HG03066 (cell line): ENCODE measurements at regions not wholly inside any gene's neighbourhood (a gene's known extent, or its start where the extent isn't known, plus 50 kb on each side); places are given as distances from the start of the nearest gene placed in this dataset.
"Not testable (repeated sequence)": the region's sequence is repeated elsewhere in the genome, so short reads cannot be mapped to it uniquely, and the experiment has no call there.

ENCODE experiments used
- ATAC-seq: cut with Tn5 transposase; IDR thresholded peaks from one replicate; pipeline ENCODE4 v1.9.1; 2021; ENCODE audit warnings: low read depth; ENCODE audit not compliant: unreplicated experiment

- ATAC-seq: no peak
Observed at GRCh38 chr1:96598416-96599168, 123.0 kb upstream of the PTBP2 start.

GRCh38 chr1:96604620-96605019 is 117.0 kb upstream of the PTBP2 start:
- ATAC-seq: not testable (repeated sequence)

DNA sequence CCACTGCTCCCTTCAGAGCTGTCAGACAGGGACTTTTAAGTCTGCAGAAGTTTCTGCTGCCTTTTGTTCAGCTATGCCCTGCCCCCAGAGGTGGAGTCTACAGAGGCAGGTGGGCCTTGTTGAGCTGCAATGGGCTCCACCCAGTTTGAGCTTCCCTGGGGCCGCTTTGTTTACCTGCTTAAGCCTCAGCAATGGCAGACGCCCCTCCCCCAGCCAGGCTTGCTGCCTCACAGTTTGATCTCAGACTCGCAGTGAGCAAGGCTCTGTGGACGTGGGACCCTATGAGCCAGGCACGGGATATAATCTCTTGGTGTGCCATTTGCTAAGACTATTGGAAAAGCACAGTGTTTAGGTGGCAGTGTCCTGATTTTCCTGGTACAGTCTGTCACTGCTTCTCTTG is 104.2 kb upstream of the PTBP2 start:
- ATAC-seq: not testable (repeated sequence)

GRCh38 chr1:96632045-96632664 is 89.4 kb upstream of the PTBP2 start:
- ATAC-seq: no peak

GRCh38 chr1:96633695-96634094 is 87.9 kb upstream of the PTBP2 start:
- no peak for ATAC-seq

DNA sequence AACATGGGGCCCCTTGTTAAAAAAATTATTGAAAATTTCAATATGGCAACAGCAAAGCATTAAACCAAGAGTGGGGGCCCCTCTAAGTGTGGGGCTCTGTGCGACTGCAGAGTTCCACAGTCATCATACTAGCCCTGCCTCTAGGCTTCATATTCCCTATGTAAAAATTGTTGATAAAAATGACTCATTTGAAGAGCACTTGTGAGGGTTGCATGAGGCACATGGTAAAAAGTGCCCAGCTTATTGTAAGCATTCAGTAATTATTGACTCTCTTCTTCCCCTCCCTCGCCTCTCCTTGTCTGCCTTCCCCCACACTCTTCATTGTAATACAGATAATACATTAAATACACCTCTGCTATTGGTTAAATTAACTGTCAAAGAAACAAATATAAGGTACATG is 86.7 kb upstream of the PTBP2 start:
- ATAC-seq: no peak

DNA sequence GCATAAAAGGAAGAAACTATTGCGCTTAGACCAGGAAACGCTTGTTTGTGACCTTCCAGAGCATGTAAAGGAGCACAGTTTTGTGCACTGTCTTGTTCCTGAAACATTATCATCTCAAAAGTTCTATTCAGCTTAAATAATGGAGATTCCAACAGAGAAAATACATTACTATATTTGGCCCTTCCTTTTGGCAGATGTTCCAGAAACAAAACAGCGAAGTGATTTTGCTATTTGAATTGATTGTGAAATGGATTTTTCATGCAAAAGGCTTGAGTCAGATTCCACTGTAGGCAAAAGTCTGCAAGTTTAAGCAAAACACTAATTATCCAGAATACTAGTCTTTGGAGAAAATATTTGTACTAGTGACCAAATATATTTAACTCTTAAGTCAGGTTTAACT is 80.3 kb upstream of the PTBP2 start:
- ATAC-seq: no peak

- no peak for ATAC-seq
Observed at GRCh38 chr1:96643519-96643918, 78.1 kb upstream of the PTBP2 start.

DNA sequence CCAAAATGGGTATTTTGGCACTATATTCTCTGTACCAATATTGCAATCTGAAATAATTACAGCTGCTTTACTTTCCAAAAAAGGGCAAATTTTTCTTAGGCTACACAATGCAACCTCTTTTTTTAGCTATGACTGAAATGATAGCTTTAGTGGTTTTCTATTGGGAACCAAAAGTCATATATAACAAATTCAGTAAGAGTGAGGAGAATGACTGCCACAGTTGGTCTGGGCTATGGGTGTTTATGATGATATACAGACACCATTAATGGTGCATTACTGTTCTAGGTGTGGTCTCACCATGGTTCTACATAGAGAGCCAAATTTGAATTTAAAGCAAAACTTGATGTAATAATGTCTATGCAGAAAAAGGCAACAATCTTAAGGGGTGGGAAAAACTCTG is 72.3 kb upstream of the PTBP2 start:
- ATAC-seq: no peak

- ATAC-seq: no peak
Observed at GRCh38 chr1:96651517-96651916, 70.1 kb upstream of the PTBP2 start.

DNA sequence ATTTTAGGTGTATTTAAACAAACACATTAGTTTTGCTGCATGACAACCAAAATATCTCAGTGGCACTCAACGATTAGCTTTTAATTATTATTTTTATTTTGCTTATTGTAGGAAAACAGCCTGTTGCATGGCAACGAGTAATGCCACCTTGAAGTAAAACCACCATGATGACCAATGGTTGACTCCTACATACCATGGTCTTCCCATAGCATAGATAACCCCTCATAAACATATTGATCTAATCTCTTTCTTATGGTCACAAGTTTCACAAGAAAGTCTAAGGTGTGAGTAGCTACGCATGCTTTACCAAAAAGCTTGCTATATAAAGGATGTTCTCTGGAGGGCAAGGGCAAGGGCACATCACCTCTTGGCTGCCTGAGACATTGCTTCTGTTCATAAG is 61.5 kb upstream of the PTBP2 start:
- ATAC-seq: no peak

DNA sequence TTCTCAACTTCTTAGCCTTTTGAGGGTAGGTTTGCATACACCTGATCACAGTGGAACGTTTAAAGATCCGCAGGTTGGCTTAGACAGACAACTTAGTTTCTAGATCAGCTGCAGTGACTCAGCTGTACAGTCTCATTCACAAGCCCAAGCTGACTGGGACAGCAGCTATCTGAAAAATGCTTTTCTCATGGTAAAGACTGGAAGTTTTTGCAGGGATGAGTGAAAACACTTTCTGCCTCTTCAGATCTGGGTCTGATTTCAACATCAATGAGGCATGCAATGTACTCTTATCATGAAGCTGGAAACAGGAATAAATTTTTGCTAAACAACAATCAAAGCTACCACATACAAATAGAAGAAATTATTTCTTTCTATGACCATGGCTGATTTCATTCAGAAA is 61.1 kb upstream of the PTBP2 start:
- no peak for ATAC-seq
